Natural killer cell treated with Interleukin-12 subunit alpha and Interleukin-12 subunit beta and Interleukin-15 and Interleukin-18, amount 100 ng/mL, for 72 hours (primary cell): ENCODE measurements at regions not wholly inside any gene's neighbourhood (a gene's known extent, or its start where the extent isn't known, plus 50 kb on each side); places are given as distances from the start of the nearest gene placed in this dataset.
"Not testable (repeated sequence)": the region's sequence is repeated elsewhere in the genome, so short reads cannot be mapped to it uniquely, and the experiment has no call there.

Experiments used
- ATAC-seq, 2 donors: fragments of 150-1000 bp; cut with Tn5 transposase in 1 of 2; sonication (Bioruptor Pico), chemical (Tn5 transposase) in 1 of 2; 2 replicates each; pipeline ENCODE4 v1.10.0; 2021
- DNase-seq: peaks from one replicate; pipeline ENCODE4 v3.0.0; 2022; ENCODE audit warnings: low spot score
- H3K27ac Mint-ChIP-seq, 2 donors: 1 replicate in 1 of 2; 2 replicates in 1 of 2; pipeline ENCODE4 v1.8.0; 2022; ENCODE audit warnings: mixed read lengths in 2 of 2, mild to moderate bottlenecking in 1 of 2, moderate library complexity in 1 of 2
- H3K27me3 Mint-ChIP-seq, 2 donors: 1 replicate in 1 of 2; 2 replicates in 1 of 2; pipeline ENCODE4 v1.8.0; 2022; ENCODE audit warnings: mixed read lengths in 2 of 2
- H3K36me3 Mint-ChIP-seq: one replicate; pipeline ENCODE4 v1.8.0; 2022; ENCODE audit warnings: mixed read lengths
- H3K4me1 Mint-ChIP-seq, 2 donors: 1 replicate in 1 of 2; 2 replicates in 1 of 2; pipeline ENCODE4 v1.8.0; 2022; ENCODE audit warnings: low read depth in 2 of 2, mixed read lengths in 2 of 2, mild to moderate bottlenecking in 1 of 2
- H3K4me3 Mint-ChIP-seq: one replicate; pipeline ENCODE4 v1.8.0; 2022; ENCODE audit warnings: mixed read lengths
- H3K9me3 Mint-ChIP-seq: 2 replicates; pipeline ENCODE4 v1.8.0; 2022; ENCODE audit warnings: mixed read lengths

GRCh38 chr13:87590518-87590917 lies 80.7 kb upstream of the SLITRK5 start:
- H3K4me3 Mint-ChIP-seq, result no peak overlapping the region
- H3K27me3 Mint-ChIP-seq, result no peaks in the 10 kb centered on the region
- ATAC-seq, result no peak
- H3K36me3 Mint-ChIP-seq, result peaks cover 4% of the 10 kb centered on the region
- H3K4me1 Mint-ChIP-seq, result no peaks in the 10 kb centered on the region
- no peak overlapping the region for H3K27ac Mint-ChIP-seq
- no peak for DNase-seq
- H3K9me3 Mint-ChIP-seq, result peaks cover 18% of the 10 kb centered on the region

DNA sequence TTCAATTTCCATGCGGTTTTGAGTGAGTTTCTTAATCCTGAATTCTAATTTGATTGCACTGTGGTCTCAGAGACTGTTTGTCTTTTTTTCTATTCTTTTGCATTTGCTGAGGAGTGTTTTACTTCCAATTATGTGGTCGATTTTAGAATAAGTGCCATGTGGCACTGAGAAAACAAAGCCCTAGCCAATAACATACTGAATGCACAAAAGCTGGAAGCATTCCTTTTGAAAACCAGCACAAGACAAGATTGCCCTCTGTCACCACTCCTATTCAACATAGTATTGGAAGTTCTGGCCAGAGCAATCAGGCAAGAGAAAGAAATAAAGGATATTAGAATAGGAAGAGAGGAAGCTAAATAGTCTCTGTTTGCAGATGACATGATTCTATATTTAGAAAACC lies 66.7 kb upstream of the SLITRK5 start:
- not testable (repeated sequence) for H3K9me3 Mint-ChIP-seq, H3K27ac Mint-ChIP-seq, ATAC-seq, H3K4me1 Mint-ChIP-seq, H3K27me3 Mint-ChIP-seq, DNase-seq, H3K36me3 Mint-ChIP-seq, H3K4me3 Mint-ChIP-seq

GRCh38 chr13:87607266-87607665 lies 63.9 kb upstream of the SLITRK5 start:
- no peaks in the 10 kb centered on the region for H3K4me1 Mint-ChIP-seq
- no peaks in the 10 kb centered on the region for H3K27me3 Mint-ChIP-seq
- H3K27ac Mint-ChIP-seq, result no peak overlapping the region
- peaks cover 8% of the 10 kb centered on the region for H3K9me3 Mint-ChIP-seq
- no peak for DNase-seq
- no peaks in the 10 kb centered on the region for H3K36me3 Mint-ChIP-seq
- no peak for ATAC-seq
- no peak overlapping the region for H3K4me3 Mint-ChIP-seq

GRCh38 chr13:87614276-87614675 lies 56.9 kb upstream of the SLITRK5 start:
- Mint-ChIP-seq H3K4me3 (no peak overlapping the region), H3K9me3 (peaks cover 12% of the 10 kb centered on the region), H3K4me1 (no peaks in the 10 kb centered on the region), H3K27ac (no peak overlapping the region), H3K36me3 (no peaks in the 10 kb centered on the region), H3K27me3 (no peaks in the 10 kb centered on the region)
- no peak for ATAC-seq
- DNase-seq, result no peak
